Frontal cortex (tissue), 3 donors: ENCODE measurements at regions not wholly inside any gene's neighbourhood (a gene's known extent, or its start where the extent isn't known, plus 50 kb on each side); places are given as distances from the start of the nearest gene placed in this dataset.
"Not testable (repeated sequence)": the region's sequence is repeated elsewhere in the genome, so short reads cannot be mapped to it uniquely, and the experiment has no call there.

Experiments
- DNase-seq, 2 donors: peaks; one replicate each; pipeline ENCODE4 v3.0.0; 2012; ENCODE audit warnings: low spot score in 2 of 2
- FAIRE-seq: peaks from 2 replicates; lab custom pipeline; 2012; peaks lifted over from hg19 to GRCh38; lab: Jason Lieb, UNC
- donor health status: control.
- donor health status: control.
- donor health status: control.

DNA sequence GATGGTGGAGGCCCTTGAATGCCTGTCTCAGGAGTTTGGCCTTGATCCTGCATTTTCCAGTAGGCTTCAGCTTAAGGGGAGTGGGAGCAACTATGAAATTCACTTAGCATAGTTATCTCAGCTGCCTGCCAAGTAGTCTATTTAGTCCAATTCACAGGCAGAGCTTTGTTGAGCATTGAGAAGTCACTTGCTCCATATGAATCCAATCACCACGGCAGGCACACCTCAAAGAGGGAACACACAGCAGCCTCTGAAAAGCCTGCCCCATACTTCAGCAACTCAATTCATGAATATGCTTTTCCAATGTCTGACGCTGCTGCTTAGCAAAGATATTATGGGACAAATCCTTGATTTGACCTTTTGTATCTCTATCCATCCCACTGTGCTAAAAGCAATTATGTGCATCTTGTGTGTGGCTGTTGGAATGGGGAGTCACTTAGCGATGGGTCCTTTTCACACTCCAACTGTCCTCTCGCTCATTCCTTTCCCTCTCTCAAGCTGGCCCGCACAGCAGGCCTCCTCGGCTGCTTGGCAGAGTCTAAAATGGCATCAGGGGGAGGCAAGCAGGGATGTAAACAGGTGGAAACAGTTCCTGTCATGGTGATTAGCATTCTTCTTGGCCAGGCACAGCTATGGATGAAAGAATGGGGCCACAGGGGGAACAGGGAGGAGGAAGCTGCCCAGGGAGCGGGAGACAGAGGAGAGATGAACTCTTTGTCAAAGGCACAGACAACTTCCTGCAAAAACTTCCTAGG, 56.0 kb upstream of the LRPPRC start:
- FAIRE-seq: no peak

DNA sequence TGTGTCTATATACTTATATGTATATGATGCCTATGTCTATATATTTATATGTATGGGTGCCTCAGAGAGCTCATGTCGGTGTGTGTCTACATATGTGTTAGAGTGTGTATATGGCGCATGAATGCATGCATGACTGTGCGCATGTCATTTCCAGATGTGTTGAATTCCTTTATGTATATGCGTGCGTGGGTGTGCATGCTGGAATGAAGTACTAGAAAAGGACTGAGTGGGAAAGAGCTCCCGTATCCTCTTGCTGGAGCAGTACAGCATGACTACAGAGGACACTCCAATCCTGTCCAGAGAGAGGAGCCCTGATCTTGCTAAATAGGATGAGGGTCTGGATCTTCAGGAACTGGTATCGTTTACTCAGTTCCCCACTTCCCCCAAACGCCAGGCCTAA, 56.8 kb upstream of the LRPPRC start:
- FAIRE-seq (no peak), DNase-seq (no peak)

More for the DNA sequence above, 56.0 kb upstream of the LRPPRC start:
- no peak for DNase-seq

GRCh38 chr2:44053052-44053451, 57.3 kb upstream of the LRPPRC start:
- DNase-seq: no peak
- no peak for FAIRE-seq

DNA sequence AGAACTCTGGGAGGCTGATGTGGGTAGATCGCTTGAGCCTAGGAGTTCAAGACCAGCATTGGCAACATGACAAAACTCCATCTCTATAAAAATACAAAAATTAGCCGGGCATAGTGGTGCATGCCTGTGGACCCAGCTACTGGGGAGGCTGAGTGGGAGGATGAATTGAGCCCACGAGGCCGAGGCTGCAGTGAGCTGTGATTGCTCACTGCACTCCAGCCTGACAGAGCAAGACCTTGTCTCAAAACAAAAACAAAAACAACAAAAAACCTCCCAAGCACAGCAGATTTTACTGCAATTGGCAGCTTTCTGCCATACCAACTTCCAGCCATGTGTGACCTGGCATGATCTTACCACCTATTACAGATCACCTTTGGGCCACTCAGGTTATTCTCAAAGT, 57.7 kb upstream of the LRPPRC start:
- FAIRE-seq (no peak), DNase-seq (no peak)

- no peak for FAIRE-seq
- DNase-seq: no peak
Observed at GRCh38 chr2:44055229-44055628, 59.4 kb upstream of the LRPPRC start.

DNA sequence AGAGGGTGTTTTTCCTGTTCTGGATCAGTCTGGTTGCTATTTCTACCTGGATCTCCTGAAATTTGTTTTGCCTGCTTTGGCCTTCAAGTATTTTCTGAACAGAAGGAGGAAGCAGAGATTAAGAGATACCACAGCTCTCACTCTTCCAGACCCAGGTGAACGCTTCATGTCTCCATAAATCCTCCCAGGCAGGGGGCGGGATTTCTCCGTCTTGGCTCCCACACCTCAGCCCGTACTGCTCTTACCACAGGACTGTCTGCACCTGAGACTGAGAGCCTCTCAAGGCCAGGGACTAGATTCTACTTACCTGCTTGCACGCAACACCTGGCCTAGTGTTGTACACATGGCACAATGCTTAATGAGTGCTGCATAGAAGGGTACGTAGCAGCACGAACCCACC, 59.9 kb upstream of the LRPPRC start:
- FAIRE-seq (no peak), DNase-seq (no peak)

- no peak for DNase-seq
- no peak for FAIRE-seq
Observed at GRCh38 chr2:44056947-44057346, 61.2 kb upstream of the LRPPRC start.

DNA sequence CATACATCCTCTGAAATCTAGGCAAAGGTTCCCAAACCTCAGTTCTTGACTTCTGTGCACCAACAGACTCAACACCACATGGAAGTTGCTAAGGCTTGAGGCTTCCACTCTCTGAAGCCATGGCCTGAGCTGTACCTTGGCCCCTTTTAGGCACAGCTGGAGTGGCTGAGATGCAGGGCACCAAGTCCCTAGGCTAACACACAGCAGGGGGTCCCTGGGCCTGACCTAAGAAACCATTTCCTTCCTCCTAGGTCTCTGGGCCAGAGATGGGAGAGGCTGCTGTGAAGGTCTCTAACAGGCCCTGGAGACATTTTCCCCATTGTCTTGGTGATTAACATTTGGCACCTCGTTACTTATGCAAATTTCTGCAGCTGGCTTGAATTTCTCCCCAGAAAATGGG, 64.5 kb upstream of the LRPPRC start:
- DNase-seq, FAIRE-seq: not testable (repeated sequence)

DNA sequence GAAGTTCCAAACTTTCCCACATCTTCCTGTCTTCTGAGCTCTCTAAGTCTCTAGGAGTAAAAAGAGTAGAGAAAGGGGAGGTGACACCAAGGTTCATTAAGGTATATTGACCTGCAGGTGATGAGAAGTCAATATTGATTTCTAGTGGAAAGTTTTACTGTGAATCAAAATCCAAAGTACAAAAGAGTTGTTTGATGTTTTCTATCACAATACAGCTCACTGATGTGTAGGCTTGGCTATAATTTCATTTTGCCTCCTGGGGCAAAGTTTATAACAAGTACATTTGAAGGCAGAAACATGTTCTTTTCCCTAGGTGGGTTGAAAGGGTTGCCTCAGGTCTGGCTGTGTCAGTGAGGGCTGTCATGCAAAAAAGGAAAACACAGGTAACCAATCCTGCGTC, 65.2 kb upstream of the LRPPRC start:
- FAIRE-seq (no peak), DNase-seq (no peak)

- DNase-seq (no peak), FAIRE-seq (no peak)
Observed at GRCh38 chr2:44061469-44061868, 65.7 kb upstream of the LRPPRC start.

- FAIRE-seq: no peak
- no peak for DNase-seq
Observed at GRCh38 chr2:44061876-44062275, 66.1 kb upstream of the LRPPRC start.

DNA sequence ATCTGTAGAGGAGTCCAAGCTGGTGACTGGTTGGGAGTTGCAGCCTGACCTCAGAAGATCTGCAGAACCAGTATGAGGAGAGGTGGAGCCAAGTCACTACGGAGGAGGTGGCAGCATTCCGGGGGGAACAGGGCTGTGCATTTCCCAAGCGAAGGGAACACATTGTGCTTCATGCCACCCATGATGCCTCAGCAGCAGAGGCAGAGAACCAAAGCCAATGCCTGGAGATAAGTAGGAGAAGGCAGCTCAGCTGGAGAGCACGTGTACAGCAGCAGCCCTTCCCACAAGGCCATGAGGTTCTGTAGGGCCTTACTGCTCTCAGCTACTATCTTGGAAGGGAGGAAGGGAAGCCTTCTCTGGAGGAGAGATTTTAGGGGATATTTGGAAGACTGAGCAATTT, 67.2 kb upstream of the LRPPRC start:
- DNase-seq: no peak
- no peak for FAIRE-seq

DNA sequence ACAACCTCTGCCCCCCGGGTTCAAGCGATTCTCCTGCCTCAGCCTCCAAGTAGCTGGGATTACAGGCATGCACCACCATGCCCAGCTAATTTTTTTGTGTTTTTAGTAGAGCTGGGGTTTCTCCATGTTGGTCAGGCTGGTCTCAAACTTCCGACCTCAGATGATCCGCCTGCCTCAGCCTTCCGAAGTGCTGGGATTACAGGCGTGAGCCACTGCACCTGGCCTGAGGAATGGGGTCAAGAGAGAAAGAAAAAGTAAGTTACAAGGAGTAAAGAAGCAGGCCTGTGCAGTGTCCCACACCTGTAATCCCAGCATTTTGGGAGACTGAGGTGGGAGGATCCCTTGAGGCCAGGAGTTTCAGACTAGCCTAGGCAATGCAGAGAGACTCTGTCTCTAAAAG, 68.5 kb upstream of the LRPPRC start:
- not testable (repeated sequence) for DNase-seq, FAIRE-seq

DNA sequence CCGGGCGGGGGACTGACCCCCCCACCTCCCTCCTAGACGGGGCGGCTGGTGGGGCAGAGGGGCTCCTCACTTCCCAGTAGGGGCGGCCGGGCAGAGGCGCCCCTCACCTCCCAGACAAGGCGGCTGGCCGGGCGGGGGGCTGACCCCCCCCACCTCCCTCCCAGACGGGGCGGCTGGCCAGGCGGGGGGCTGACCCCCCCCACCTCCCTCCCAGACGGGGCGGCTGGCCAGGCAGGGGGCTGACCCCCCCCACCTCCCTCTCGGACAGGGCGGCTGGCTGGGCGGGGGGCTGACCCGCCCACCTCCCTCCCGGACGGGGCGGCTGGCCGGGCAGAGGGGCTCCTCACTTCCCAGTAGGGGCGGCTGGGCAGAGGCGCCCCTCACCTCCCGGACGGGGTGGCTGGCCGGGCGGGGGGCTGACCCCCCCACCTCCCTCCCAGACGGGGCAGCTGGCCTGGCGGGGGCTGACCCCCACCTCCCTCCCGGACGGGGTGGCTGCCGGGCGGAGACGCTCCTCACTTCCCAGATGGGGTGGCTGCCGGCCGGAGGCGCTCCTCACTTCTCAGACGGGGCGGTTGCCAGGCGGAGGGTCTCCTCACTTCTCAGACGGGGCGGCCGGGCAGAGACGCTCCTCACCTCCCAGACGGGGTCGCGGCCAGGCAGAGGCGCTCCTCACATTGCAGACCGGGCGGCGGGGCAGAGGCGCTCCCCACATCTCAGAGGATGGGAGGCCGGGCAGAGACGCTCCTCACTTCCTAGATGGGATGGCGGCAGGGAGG, 71.4 kb upstream of the LRPPRC start:
- FAIRE-seq, DNase-seq: not testable (repeated sequence)

DNA sequence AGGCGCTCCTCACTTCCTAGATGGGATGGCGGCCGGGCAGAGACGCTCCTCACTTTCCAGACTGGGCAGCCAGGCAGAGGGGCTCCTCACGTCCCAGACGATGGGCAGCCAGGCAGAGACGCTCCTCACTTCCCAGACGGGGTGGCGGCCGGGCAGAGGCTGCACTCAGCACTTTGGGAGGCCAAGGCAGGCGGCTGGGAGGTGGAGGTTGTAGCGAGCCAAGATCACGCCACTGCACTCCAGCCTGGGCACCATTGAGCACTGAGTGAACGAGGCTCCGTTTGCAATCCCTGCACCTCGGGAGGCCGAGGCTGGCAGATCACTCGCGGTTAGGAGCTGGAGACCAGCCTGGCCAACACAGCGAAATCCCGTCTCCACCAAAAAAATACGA, 72.0 kb upstream of the LRPPRC start:
- FAIRE-seq, DNase-seq: not testable (repeated sequence)

GRCh38 chr2:44071454-44072046, 75.8 kb upstream of the LRPPRC start:
- DNase-seq (no peak), FAIRE-seq (no peak)

DNA sequence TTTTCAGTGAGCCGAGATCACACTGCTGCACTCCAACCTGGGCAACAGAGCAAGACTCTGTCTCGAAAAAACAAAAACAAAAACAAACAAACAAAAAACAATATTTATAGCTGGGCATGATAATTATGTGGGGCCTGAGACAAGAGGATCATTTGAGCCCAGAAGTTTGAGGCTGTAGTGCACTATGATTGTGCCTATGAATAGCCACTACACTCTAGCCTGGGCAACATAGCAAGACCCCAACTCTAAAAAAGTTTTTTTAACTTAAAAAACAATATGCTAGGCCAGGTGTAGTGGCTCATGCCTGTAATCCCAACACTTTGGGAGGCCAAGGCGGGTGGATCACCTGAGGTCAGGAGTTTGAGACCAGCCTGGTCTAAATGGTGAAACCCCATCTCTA, 77.9 kb upstream of the LRPPRC start:
- FAIRE-seq, DNase-seq: not testable (repeated sequence)

DNA sequence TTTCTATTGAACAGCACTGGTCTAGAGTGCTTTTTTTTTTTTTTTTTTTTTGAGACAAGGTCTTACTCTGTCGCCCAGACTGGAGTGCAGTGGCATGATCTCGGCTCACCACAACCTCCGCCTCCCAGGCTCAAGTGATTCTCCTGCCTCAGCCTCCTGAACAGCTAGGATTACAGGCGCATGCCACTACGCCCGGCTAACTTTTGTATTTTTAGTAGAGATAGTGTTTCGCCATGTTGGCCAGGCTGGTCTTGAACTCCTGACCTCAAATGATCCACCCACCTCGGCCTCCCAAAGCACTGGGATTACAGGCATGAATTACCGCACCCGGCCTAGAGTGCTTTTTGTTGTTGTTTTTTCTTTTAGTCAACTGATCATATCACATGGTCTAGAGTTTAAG, 79.0 kb upstream of the LRPPRC start:
- FAIRE-seq, DNase-seq: not testable (repeated sequence)

DNA sequence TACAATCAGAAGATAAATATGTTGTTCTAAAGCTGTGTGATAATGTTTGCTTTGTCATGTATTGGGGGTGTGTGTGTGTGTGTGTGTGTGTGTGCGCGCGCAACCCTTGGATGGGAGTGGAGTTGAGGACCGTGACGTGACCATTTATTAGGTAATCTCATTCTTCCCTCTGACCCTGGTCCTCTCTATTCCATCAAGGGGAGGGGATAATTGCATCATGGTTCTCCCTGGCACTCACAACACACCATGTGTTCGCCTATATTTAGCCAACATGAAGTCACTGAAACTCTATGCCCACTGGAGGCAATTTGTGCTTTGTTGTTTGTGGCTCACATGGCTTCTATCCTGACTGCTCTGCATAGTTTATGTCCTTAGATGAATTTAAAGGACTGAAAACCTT, 79.8 kb upstream of the LRPPRC start:
- FAIRE-seq (peak; percentile 81), DNase-seq (peak; percentile 30 to 45)

DNA sequence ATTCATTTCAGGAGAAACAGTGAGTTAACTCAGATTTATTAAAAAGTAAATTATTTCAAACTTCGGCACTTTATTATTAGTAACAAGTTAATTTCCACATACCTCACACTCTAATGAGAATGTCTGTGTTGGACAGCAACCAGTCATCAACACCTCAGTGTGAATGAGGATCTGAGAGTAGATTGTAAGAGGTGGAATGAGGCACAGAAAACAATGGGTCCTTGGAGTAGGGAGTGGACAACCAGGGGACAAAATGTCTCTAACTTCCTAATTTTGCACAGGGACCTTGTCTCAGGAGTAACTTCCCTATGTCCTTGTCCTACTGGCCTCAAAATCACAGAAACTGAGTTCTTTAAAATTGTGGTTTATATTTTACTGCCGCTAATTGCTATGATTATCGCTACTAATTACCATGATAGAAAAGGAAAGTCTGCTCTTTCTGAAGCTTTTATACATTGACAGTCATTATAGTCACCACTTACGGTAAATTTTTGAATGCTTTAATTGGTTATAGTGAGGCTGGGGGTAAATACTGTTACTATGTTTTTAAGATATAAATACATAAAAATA, 82.2 kb upstream of the LRPPRC start:
- no peak for FAIRE-seq
- no peak for DNase-seq

DNA sequence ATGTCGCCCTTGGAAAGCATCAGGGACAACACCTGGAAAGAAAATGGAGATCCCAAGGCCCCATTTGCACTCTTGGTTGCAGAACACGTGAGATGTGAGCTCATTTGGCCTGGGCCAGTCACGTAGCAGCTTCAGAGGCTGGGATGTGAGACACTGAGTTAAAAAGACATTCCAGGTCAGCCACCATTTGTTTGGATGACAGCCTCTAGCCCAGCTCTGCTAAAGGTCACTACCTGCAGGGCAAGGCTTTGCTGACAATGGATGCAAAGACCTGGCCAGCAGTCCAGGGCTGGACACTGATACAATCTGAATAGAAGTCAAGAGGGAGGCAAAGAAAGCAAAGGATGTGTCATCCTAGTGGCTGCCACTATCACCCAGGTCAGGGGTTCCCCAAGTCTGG, 83.9 kb upstream of the LRPPRC start:
- DNase-seq (no peak), FAIRE-seq (no peak)
